Erythroblast (primary cell): ENCODE measurements at regions not wholly inside any gene's neighbourhood (a gene's known extent, or its start where the extent isn't known, plus 50 kb on each side); places are given as distances from the start of the nearest gene placed in this dataset.

ENCODE experiments used
- GATA1 ChIP-seq: IDR thresholded peaks from 2 replicates; pipeline ENCODE4 v1.6.1; 2011; ENCODE audit warnings: low read depth, mild to moderate bottlenecking, control low read depth, low read length, moderate library complexity
- POLR2A ChIP-seq: IDR thresholded peaks from 2 replicates; pipeline ENCODE4 v1.6.1; 2011; ENCODE audit warnings: mild to moderate bottlenecking, low read length

DNA sequence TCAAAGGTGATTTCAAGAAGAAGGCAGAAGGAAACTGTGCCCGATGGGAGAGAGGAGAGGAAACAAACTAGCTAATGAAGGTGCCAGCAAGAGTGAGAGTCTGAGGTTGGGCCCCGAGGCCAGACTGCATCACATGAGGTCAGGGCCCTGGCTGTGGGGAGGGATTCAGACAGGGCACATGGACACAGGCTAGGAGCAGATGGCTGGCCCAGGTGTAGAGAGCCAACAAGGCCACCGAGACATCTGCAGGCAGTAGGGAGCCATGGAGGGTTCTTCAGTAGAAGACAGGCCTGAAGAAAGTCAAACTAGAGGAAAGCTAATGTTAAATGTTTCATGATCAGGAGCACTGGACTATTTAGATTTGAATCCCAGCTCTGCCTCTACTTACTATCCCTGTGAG is 755.0 kb upstream of the RAB6C start:
- TF ChIP-seq POLR2A, result no peak
- TF ChIP-seq GATA1, result no peak
